ENCODE measurements at regions not wholly inside any gene's neighbourhood (a gene's known extent, or its start where the extent isn't known, plus 50 kb on each side); places are given as distances from the start of the nearest gene placed in this dataset.
"Not testable (repeated sequence)": the region's sequence is repeated elsewhere in the genome, so short reads cannot be mapped to it uniquely, and the experiment has no call there.

- DNase-seq, result no peak
Measured at GRCh38 chr7:13009517-13009916, 322.1 kb downstream of the ARL4A start.

- DNase-seq, result no peak
Measured at GRCh38 chr7:13014011-13014410, 326.6 kb downstream of the ARL4A start.

- no peak for DNase-seq
Measured at GRCh38 chr7:13016036-13016581, 328.7 kb downstream of the ARL4A start.

GRCh38 chr7:13016592-13017332 is 329.3 kb downstream of the ARL4A start:
- DNase-seq, result no peak

- DNase-seq, result no peak
Measured at GRCh38 chr7:13017333-13017857, 330.0 kb downstream of the ARL4A start.

- DNase-seq, result no peak
Measured at GRCh38 chr7:13017881-13018280, 330.4 kb downstream of the ARL4A start.

- no peak for DNase-seq
Measured at GRCh38 chr7:13021566-13022300, 334.3 kb downstream of the ARL4A start.

- no peak for DNase-seq
Measured at GRCh38 chr7:13024121-13024674, 336.8 kb downstream of the ARL4A start.

GRCh38 chr7:13025043-13025442 is 337.6 kb downstream of the ARL4A start:
- not testable (repeated sequence) for DNase-seq

GRCh38 chr7:13027321-13027720 is 339.9 kb downstream of the ARL4A start:
- no peak for DNase-seq

- DNase-seq, result no peak
Measured at GRCh38 chr7:13028036-13028824, 340.8 kb downstream of the ARL4A start.

- DNase-seq, result no peak
Measured at GRCh38 chr7:13028825-13029099, 341.3 kb downstream of the ARL4A start.

GRCh38 chr7:13031468-13031867 is 344.0 kb downstream of the ARL4A start:
- no peak for DNase-seq

GRCh38 chr7:13032084-13032483 is 344.7 kb downstream of the ARL4A start:
- no peak for DNase-seq

GRCh38 chr7:13032576-13032975 is 345.1 kb downstream of the ARL4A start:
- no peak for DNase-seq

- no peak for DNase-seq
Measured at GRCh38 chr7:13034693-13035092, 347.3 kb downstream of the ARL4A start.

GRCh38 chr7:13035233-13035632 is 347.8 kb downstream of the ARL4A start:
- DNase-seq, result no peak

GRCh38 chr7:13036256-13036780 is 348.9 kb downstream of the ARL4A start:
- no peak for DNase-seq

GRCh38 chr7:13037216-13037615 is 349.8 kb downstream of the ARL4A start:
- no peak for DNase-seq

GRCh38 chr7:13041368-13041988 is 354.0 kb downstream of the ARL4A start:
- DNase-seq, result no peak

- DNase-seq, result no peak
Measured at GRCh38 chr7:13042605-13043236, 355.3 kb downstream of the ARL4A start.

GRCh38 chr7:13044309-13044708 is 356.9 kb downstream of the ARL4A start:
- no peak for DNase-seq

Data from stimulated activated CD4-positive, alpha-beta T cell treated with anti-CD3 and anti-CD28 coated beads, Interleukin-2, amount 100 ng/mL, for 24 hours (primary cell).